GM06990 (cell line): ENCODE measurements at regions not wholly inside any gene's neighbourhood (a gene's known extent, or its start where the extent isn't known, plus 50 kb on each side); places are given as distances from the start of the nearest gene placed in this dataset.
"Not testable (repeated sequence)": the region's sequence is repeated elsewhere in the genome, so short reads cannot be mapped to it uniquely, and the experiment has no call there.

ENCODE experiments used
- DNase-seq: peaks from one replicate; pipeline ENCODE4 v3.0.0-alpha.2; 2011; ENCODE audit not compliant: insufficient read length; ENCODE audit errors: extremely low read depth
- H3K27me3 ChIP-seq: replicated peaks from 2 replicates; pipeline ENCODE4 v1.6.0; 2011; ENCODE audit warnings: low read length; ENCODE audit not compliant: control insufficient read depth, insufficient read depth
- H3K36me3 ChIP-seq: 2 replicates; pipeline ENCODE4 v1.5.1; 2011; ENCODE audit warnings: low read length; ENCODE audit not compliant: control insufficient read depth, insufficient read depth
- H3K4me3 ChIP-seq: replicated peaks from 2 replicates; pipeline ENCODE4 v1.5.1; 2011; ENCODE audit warnings: low read depth, mild to moderate bottlenecking, control low read depth, low read length
- CTCF ChIP-seq: IDR thresholded peaks from 2 replicates; pipeline ENCODE4 v1.5.1; 2011; ENCODE audit warnings: low read length, control low read depth, mild to moderate bottlenecking, inconsistent platforms; ENCODE audit not compliant: insufficient read depth, poor library complexity, severe bottlenecking

GRCh38 chr10:91745090-91745831 is 53.0 kb upstream of the TNKS2 start:
- Histone ChIP-seq H3K36me3 (no peaks in the 10 kb centered on the region), H3K27me3 (no peaks in the 10 kb centered on the region; the same call in 1 of the 2 replicates), H3K4me3 (no peak overlapping the region)
- DNase-seq = no peak
- no peak for TF ChIP-seq CTCF

GRCh38 chr10:91743465-91743864 is 54.8 kb upstream of the TNKS2 start:
- DNase-seq = no peak
- Histone ChIP-seq H3K4me3 (no peak overlapping the region), H3K36me3 (no peaks in the 10 kb centered on the region), H3K27me3 (no peaks in the 10 kb centered on the region; the same call in 1 of the 2 replicates)
- no peak for TF ChIP-seq CTCF

- no peak overlapping the region for H3K4me3 ChIP-seq
- no peaks in the 10 kb centered on the region for H3K36me3 ChIP-seq
- DNase-seq = no peak
- no peaks in the 10 kb centered on the region; the same call in 1 of the 2 replicates for H3K27me3 ChIP-seq
- no peak for TF ChIP-seq CTCF
These were observed 56.0 kb upstream of the TNKS2 start for GRCh38 chr10:91742229-91742628.

- H3K4me3 ChIP-seq = no peak overlapping the region
- H3K36me3 ChIP-seq = no peaks in the 10 kb centered on the region
- TF ChIP-seq CTCF = no peak
- no peak for DNase-seq
- H3K27me3 ChIP-seq = no peaks in the 10 kb centered on the region; the same call in 1 of the 2 replicates
These were observed 56.9 kb upstream of the TNKS2 start for GRCh38 chr10:91741356-91741755.

GRCh38 chr10:91740353-91740924 is 57.8 kb upstream of the TNKS2 start:
- Histone ChIP-seq H3K4me3 (no peak overlapping the region), H3K27me3 (no peaks in the 10 kb centered on the region; the same call in 1 of the 2 replicates), H3K36me3 (no peaks in the 10 kb centered on the region)
- TF ChIP-seq CTCF = no peak
- DNase-seq = no peak

- DNase-seq, H3K4me3 ChIP-seq: not testable (repeated sequence)
These were observed 66.0 kb upstream of the TNKS2 start for GRCh38 chr10:91732265-91732664.

GRCh38 chr10:91729339-91729738 is 68.9 kb upstream of the TNKS2 start:
- not testable (repeated sequence) for H3K27me3 ChIP-seq, H3K4me3 ChIP-seq, H3K36me3 ChIP-seq, DNase-seq

More at GRCh38 chr10:91732265-91732664, 66.0 kb upstream of the TNKS2 start:
- H3K36me3 ChIP-seq, H3K27me3 ChIP-seq: not testable (repeated sequence)
